SK-N-SH (cell line): ENCODE measurements at regions not wholly inside any gene's neighbourhood (a gene's known extent, or its start where the extent isn't known, plus 50 kb on each side); places are given as distances from the start of the nearest gene placed in this dataset.

Experiments
- CTCF ChIA-PET: fragments of 300-600, 350-600 bp; formaldehyde crosslinking; extraction: SDS; loops from one replicate; lab custom pipeline; 2021; lab: Yijun Ruan, JAX
- POLR2A ChIA-PET: fragments of 350-600 bp; sonication (Branson Sonifier 250); formaldehyde crosslinking; extraction: SDS; loops from one replicate; lab custom pipeline; 2020; ENCODE audit warnings: antibody characterized with exemption, inconsistent platforms; lab: Yijun Ruan, JAX
- DNase-seq: peaks from one replicate; pipeline ENCODE4 v3.0.0; 2012
- H2AFZ ChIP-seq: fragments of 200-600 bp; sonication (generic); 2 replicates; pipeline ENCODE4 v1.8.1; 2016; ENCODE audit warnings: antibody characterized with exemption, mild to moderate bottlenecking, low read depth
- H3F3A ChIP-seq: fragments of 200-600 bp; sonication (generic); replicated peaks from 2 replicates; pipeline ENCODE3; 2016; ENCODE audit warnings: antibody characterized with exemption, mild to moderate bottlenecking; ENCODE audit not compliant: insufficient read depth
- H3K27ac ChIP-seq, 2 experiments: fragments of 200-500 bp in 1 of 2; fragments of 200-600 bp in 1 of 2; sonication (Bioruptor generic) in 1 of 2; sonication (generic), shearing (Covaris generic) in 1 of 2; 2 replicates each; pipeline versions ENCODE4 v1.5.1 to v1.6.1; 2014 to 2016; ENCODE audit warnings: low read depth in 2 of 2, inconsistent platforms in 1 of 2, low read length in 1 of 2, mild to moderate bottlenecking in 1 of 2, mixed read lengths in 1 of 2
- H3K27me3 ChIP-seq: fragments of 200-600 bp; sonication (generic), shearing (Covaris generic); 2 replicates; pipeline ENCODE4 v1.6.1; 2016; ENCODE audit warnings: mixed run types; ENCODE audit not compliant: insufficient read depth
- H3K36me3 ChIP-seq, 2 experiments: fragments of 200-500 bp in 1 of 2; fragments of 200-600 bp in 1 of 2; sonication (Bioruptor generic) in 1 of 2; sonication (generic) in 1 of 2; replicated peaks in 1 of 2; 2 replicates each; pipeline versions ENCODE3 to v1.5.1; 2014 to 2016; ENCODE audit warnings: low read length in 1 of 2, mild to moderate bottlenecking in 1 of 2; ENCODE audit not compliant: insufficient read depth in 2 of 2, control insufficient read depth in 1 of 2
- H3K4me1 ChIP-seq, 2 experiments: fragments of 200-500 bp in 1 of 2; fragments of 200-600 bp in 1 of 2; sonication (Bioruptor generic) in 1 of 2; sonication (generic), shearing (Covaris generic) in 1 of 2; 2 replicates each; pipeline versions ENCODE4 v1.5.1 to v1.6.1; 2014 to 2016; ENCODE audit warnings: low read depth in 1 of 2, low read length in 1 of 2, mixed run types in 1 of 2; ENCODE audit not compliant: insufficient read depth in 2 of 2, control insufficient read depth in 1 of 2
- H3K4me2 ChIP-seq: fragments of 200-600 bp; sonication (generic), shearing (Covaris generic); 2 replicates; pipeline ENCODE4 v1.6.1; 2017; ENCODE audit warnings: mixed run types
- H3K4me3 ChIP-seq, 2 experiments: fragments of 200-500 bp in 1 of 2; fragments of 200-600 bp in 1 of 2; sonication (Bioruptor generic) in 1 of 2; sonication (generic), shearing (Covaris generic) in 1 of 2; 2 replicates each; pipeline versions ENCODE4 v1.5.1 to v1.8.1; 2014 to 2016; ENCODE audit warnings: low read depth in 2 of 2, inconsistent platforms in 1 of 2, low read length in 1 of 2, mild to moderate bottlenecking in 1 of 2, mixed read lengths in 1 of 2, moderate library complexity in 1 of 2
- H3K79me2 ChIP-seq: fragments of 200-600 bp; sonication (generic); 2 replicates; pipeline ENCODE4 v1.8.1; 2017; ENCODE audit warnings: mild to moderate bottlenecking; ENCODE audit not compliant: insufficient read depth
- H3K9ac ChIP-seq: fragments of 200-600 bp; sonication (generic); 2 replicates; pipeline ENCODE4 v1.6.1; 2017; ENCODE audit warnings: mixed run types
- H3K9me2 ChIP-seq: fragments of 200-600 bp; sonication (generic); 2 replicates; pipeline ENCODE4 v1.6.1; 2017; ENCODE audit warnings: mixed run types
- H3K9me3 ChIP-seq: fragments of 200-600 bp; sonication (generic); 2 replicates; pipeline ENCODE4 v1.6.1; 2017; ENCODE audit warnings: mixed run types, mild to moderate bottlenecking, moderate library complexity
- H4K20me1 ChIP-seq: fragments of 200-600 bp; sonication (generic); 2 replicates; pipeline ENCODE4 v1.6.1; 2017; ENCODE audit warnings: mild to moderate bottlenecking, mixed run types; ENCODE audit not compliant: insufficient read depth
- ELF1 ChIP-seq: IDR thresholded peaks from 2 replicates; pipeline ENCODE4 v1.4.0; 2012
- EP300 ChIP-seq, 2 experiments: IDR thresholded peaks; 2 replicates each; pipeline versions ENCODE4 v1.4.0 to v1.6.1; 2012; ENCODE audit warnings: borderline replicate concordance in 1 of 2, low read depth in 1 of 2, low read length in 1 of 2
- EZH2phosphoT487 ChIP-seq: fragments of 200-600 bp; sonication (generic); IDR thresholded peaks from 2 replicates; pipeline ENCODE4 v1.6.1; 2017; ENCODE audit warnings: low read depth, mixed run types, mild to moderate bottlenecking, antibody characterized with exemption, moderate library complexity, borderline replicate concordance
- FOSL2 ChIP-seq: IDR thresholded peaks from 2 replicates; pipeline ENCODE4 v1.4.0; 2012; ENCODE audit warnings: low read depth, mild to moderate bottlenecking, moderate library complexity, borderline replicate concordance
- FOXJ3 ChIP-seq: sonication (generic); formaldehyde crosslinking; IDR thresholded peaks from 2 replicates; pipeline ENCODE4 v1.5.1; 2020; ENCODE audit warnings: mild to moderate bottlenecking, missing genetic modification reagents
- GABPA ChIP-seq: IDR thresholded peaks from 2 replicates; pipeline ENCODE4 v1.4.0; 2012; ENCODE audit warnings: low read depth, mild to moderate bottlenecking
- GATA2 ChIP-seq: sonication (generic); formaldehyde crosslinking; IDR thresholded peaks from 2 replicates; pipeline ENCODE4 v1.5.0; 2020; ENCODE audit warnings: mild to moderate bottlenecking, missing genetic modification reagents
- JUND ChIP-seq: IDR thresholded peaks from 2 replicates; pipeline ENCODE4 v1.4.0; 2012
- NFIC ChIP-seq: IDR thresholded peaks from 2 replicates; pipeline ENCODE4 v1.4.0; 2012; ENCODE audit warnings: borderline replicate concordance
- NRF1 ChIP-seq: IDR thresholded peaks from 2 replicates; pipeline ENCODE4 v1.6.1; 2012; ENCODE audit warnings: low read depth, mild to moderate bottlenecking, low read length
- RAD21 ChIP-seq: IDR thresholded peaks from 2 replicates; pipeline ENCODE4 v1.6.1; 2012; ENCODE audit warnings: mild to moderate bottlenecking, low read length
- RCOR1 ChIP-seq: fragments of 150-350 bp; IDR thresholded peaks from 2 replicates; pipeline ENCODE4 v1.6.1; 2017; ENCODE audit warnings: antibody characterized with exemption, low read length
- RXRA ChIP-seq: IDR thresholded peaks from 2 replicates; pipeline ENCODE4 v1.4.0; 2012; ENCODE audit warnings: low read depth, mild to moderate bottlenecking, borderline replicate concordance
- SIN3A ChIP-seq: IDR thresholded peaks from 2 replicates; pipeline ENCODE4 v1.6.1; 2012; ENCODE audit warnings: low read depth, mild to moderate bottlenecking, low read length, moderate library complexity, borderline replicate concordance
- SMC3 ChIP-seq: IDR thresholded peaks from 2 replicates; pipeline ENCODE4 v1.6.1; 2012; ENCODE audit warnings: low read depth, low read length, improper control_type of control experiment
- TAF1 ChIP-seq: IDR thresholded peaks from 2 replicates; pipeline ENCODE4 v1.6.1; 2012; ENCODE audit warnings: low read depth, mild to moderate bottlenecking, low read length, moderate library complexity, borderline replicate concordance
- TCF12 ChIP-seq: IDR thresholded peaks from 2 replicates; pipeline ENCODE4 v1.4.0; 2012
- whole genome bisulfite sequencing: methylation state at CpG from one replicate; pipeline ENCODE4 v1.1.6; 2017; ENCODE audit warnings: low lambda C conversion rate; 5-methylcytosine and 5-hydroxymethylcytosine counted together
- TF ChIP-seq, protein P1 (sequence below): IDR thresholded peaks from 2 replicates; pipeline ENCODE4; 2012
- TF ChIP-seq, protein P2 (sequence below): fragments of 150-350 bp; IDR thresholded peaks from 2 replicates; pipeline ENCODE4 v1.6.1; 2016; ENCODE audit warnings: mild to moderate bottlenecking, low read depth, low read length

DNA sequence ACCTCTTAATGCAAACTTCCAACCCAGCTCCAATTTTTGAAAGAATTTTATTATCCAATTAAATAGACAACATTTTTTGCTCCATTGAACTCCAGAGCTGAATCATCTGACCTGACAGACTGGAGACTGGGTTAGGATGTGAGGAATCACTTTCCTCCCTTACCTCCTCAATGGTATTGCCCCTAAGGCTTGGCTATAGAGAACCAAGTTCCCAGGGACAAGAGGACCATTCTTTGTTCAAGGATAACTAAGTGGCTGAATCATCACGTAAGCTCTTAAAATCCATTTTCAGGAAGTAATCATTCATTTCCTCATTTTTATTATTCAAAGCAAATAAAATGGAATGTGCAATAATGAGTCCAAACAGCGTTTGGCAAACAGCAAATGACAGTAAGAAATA lies 335.1 kb downstream of the GATA3 start:
- H3K4me2 ChIP-seq, result no peak overlapping the region

GRCh38 chr10:8392216-8392615 lies 337.7 kb downstream of the GATA3 start:
- Histone ChIP-seq H3K79me2 (no peaks in the 10 kb centered on the region), H2AFZ (peak overlapping the region; percentile 13; the same call in 1 of the 2 replicates), H3F3A (peaks cover 4% of the 10 kb centered on the region), H3K4me1 (peaks cover 0 to 13% of the 10 kb centered on the region in 2 experiments; a peak in 1 of 4 replicates), H3K27me3 (no peaks in the 10 kb centered on the region), H3K9me2 (no peaks in the 10 kb centered on the region), H3K4me3 (no peak overlapping the region), H3K27ac (peak overlapping the region in 1 of 2 experiments; percentile 49; a peak in 2 of 4 replicates), H3K36me3 (no peaks in the 10 kb centered on the region), H4K20me1 (no peaks in the 10 kb centered on the region), H3K4me2 (no peak overlapping the region), H3K9ac (no peak overlapping the region), H3K9me3 (no peaks in the 10 kb centered on the region)
- CTCF ChIA-PET, result no interaction called here
- WGBS, result 32% methylated on average over 2 of the region's 2 CpGs
- POLR2A ChIA-PET, result no interaction called here
- no peak for DNase-seq
- peak in 1 of 2 experiments; percentile 21; a peak in 1 of 4 replicates for TF ChIP-seq EP300 (IDR thresholded peaks at IDR 0.05; ENCODE audit: borderline replicate concordance in 1 of 2, low read depth in 1 of 2, low read length in 1 of 2)
- no peak for TF ChIP-seq EZH2phosphoT487
- no peak for TF ChIP-seq RAD21
- TF ChIP-seq FOSL2, result peak; percentile 2; the same call in 1 of the 2 replicates
- no peak for TF ChIP-seq FOXJ3 (CRISPR knock-in tag)
- TF ChIP-seq, protein P1, sequence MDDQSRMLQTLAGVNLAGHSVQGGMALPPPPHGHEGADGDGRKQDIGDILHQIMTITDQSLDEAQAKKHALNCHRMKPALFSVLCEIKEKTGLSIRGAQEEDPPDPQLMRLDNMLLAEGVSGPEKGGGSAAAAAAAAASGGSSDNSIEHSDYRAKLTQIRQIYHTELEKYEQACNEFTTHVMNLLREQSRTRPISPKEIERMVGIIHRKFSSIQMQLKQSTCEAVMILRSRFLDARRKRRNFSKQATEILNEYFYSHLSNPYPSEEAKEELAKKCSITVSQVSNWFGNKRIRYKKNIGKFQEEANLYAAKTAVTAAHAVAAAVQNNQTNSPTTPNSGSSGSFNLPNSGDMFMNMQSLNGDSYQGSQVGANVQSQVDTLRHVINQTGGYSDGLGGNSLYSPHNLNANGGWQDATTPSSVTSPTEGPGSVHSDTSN, result peak; percentile 45; the same call in 1 of the 2 replicates
- peak; percentile 36; the same call in 1 of the 2 replicates for TF ChIP-seq TCF12

More for the DNA sequence above, 335.1 kb downstream of the GATA3 start:
- no peak for TF ChIP-seq SMC3
- TF ChIP-seq ELF1, result no peak
- no peak for TF ChIP-seq TAF1
- no peak for TF ChIP-seq GABPA
- 0 out of 2 replicates have a peak, but pooled peaks have one; percentile 4 for TF ChIP-seq JUND
- TF ChIP-seq FOXJ3 (CRISPR knock-in tag), result no peak
- TF ChIP-seq RXRA, result no peak
- no peak for TF ChIP-seq GATA2 (CRISPR knock-in tag)
- no peak for TF ChIP-seq NFIC
- TF ChIP-seq SIN3A, result no peak
- TF ChIP-seq EP300 (IDR thresholded peaks at IDR 0.05; ENCODE audit: borderline replicate concordance in 1 of 2, low read depth in 1 of 2, low read length in 1 of 2), result no peak
- no peak for TF ChIP-seq NRF1
- no peak for TF ChIP-seq RAD21
- TF ChIP-seq, protein P1, result peak; percentile 11; the same call in 1 of the 2 replicates
- TF ChIP-seq RCOR1, result no peak
- TF ChIP-seq, protein P2, sequence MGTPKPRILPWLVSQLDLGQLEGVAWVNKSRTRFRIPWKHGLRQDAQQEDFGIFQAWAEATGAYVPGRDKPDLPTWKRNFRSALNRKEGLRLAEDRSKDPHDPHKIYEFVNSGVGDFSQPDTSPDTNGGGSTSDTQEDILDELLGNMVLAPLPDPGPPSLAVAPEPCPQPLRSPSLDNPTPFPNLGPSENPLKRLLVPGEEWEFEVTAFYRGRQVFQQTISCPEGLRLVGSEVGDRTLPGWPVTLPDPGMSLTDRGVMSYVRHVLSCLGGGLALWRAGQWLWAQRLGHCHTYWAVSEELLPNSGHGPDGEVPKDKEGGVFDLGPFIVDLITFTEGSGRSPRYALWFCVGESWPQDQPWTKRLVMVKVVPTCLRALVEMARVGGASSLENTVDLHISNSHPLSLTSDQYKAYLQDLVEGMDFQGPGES, result no peak
- Histone ChIP-seq H3K27ac (0 out of 4 replicates have a peak overlapping the region, but pooled peaks of 1 of the 2 experiments have one; percentile 17), H3K9me2 (no peaks in the 10 kb centered on the region), H3K9ac (no peak overlapping the region), H2AFZ (no peak overlapping the region), H3K27me3 (no peaks in the 10 kb centered on the region), H3K4me1 (peaks cover 0 to 13% of the 10 kb centered on the region in 2 experiments; a peak in 1 of 4 replicates), H3K9me3 (no peaks in the 10 kb centered on the region), H4K20me1 (no peaks in the 10 kb centered on the region), H3F3A (peaks cover 4% of the 10 kb centered on the region), H3K4me3 (no peak overlapping the region), H3K36me3 (no peaks in the 10 kb centered on the region), H3K79me2 (no peaks in the 10 kb centered on the region)
- ChIA-PET POLR2A (no interaction called here), CTCF (interaction anchor here (1.0 kb wide), 1 partner anchor 83 kb away, joined by 3 read pairs; no protein-coding TSS in a partner anchor)
- WGBS, result 16% methylated on average over 2 of the region's 2 CpGs
- no peak for DNase-seq
